ENCODE measurements at regions not wholly inside any gene's neighbourhood (a gene's known extent, or its start where the extent isn't known, plus 50 kb on each side); places are given as distances from the start of the nearest gene placed in this dataset.
"Not testable (repeated sequence)": the region's sequence is repeated elsewhere in the genome, so short reads cannot be mapped to it uniquely, and the experiment has no call there.

DNA sequence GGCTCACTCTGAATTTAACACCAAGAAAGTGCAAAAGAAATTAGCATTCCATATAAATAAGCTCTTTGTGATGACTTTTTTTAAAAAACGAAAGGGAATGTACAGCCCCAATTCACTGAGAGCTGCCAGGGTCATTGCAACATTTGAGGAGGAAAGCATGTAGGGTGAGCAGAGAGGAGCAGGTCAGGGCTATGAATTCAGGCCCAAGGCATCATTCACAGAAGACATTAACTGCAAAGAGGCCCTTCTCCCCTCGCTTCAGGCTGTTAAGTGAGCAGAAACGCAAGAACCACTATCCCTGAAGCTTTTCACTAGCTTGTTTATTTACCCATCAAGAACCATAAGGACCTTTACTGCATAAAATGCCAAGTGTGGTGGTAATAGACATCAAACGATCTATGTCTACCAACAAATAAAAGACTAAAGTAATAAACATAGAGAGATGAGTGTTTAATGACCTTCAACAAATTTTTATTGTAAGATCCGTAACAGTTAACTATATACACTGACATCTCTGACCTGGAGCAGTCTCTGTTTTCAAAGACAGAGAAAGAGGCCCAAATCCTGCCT lies 333.1 kb upstream of the HNRNPA3 start:
- DNase-seq (ENCODE audit: low read depth in 4 of 4, low spot score in 3 of 4) = no peak

DNA sequence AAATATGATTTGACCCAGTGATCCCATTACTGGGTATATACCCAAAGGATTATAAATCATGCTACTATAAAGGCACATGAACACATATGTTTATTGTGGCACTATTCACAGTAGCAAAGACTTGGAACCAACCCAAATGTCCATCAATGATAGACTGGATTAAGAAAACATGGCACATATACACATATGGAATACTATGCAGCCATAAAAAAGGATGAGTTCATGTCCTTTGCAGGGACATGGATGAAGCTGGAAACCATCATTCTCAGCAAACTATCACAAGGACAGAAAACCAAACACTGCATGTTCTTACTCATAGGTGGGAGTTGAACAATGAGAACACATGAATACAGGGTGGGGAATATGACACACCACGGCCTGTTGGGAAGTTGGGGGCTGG lies 330.5 kb upstream of the HNRNPA3 start:
- DNase-seq (ENCODE audit: low read depth in 4 of 4, low spot score in 3 of 4) = not testable (repeated sequence)

DNA sequence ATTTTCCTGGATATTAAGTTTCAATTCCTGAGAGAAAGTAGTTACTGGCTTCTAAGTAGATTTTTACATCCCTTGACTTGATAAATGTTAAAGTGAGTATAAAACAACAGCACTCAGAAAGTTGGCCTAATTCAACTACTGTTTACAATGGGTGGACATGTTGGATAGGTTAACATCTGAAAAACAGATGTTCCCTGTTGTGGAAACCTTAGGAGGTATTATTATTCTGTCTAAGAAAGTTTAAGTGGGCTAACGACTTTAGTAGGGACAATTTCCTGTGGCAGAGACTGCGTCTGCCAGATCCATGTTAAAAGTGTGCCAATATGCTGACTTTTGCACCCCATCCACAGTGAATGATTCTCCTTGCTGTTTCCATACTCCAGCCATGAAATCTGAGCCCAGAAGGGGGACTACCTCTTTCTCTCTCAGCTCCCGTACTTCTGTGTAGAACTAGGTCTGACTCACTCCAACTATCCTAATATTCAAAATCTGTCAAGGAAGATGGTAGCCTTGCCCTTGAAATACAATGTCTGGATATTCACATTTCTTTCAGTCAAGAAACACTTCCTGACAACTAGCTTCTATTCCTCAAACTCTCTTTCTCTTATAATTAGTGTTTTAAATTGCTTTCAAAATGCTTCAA lies 327.5 kb upstream of the HNRNPA3 start:
- no peak for DNase-seq (ENCODE audit: low read depth in 4 of 4, low spot score in 3 of 4)

DNA sequence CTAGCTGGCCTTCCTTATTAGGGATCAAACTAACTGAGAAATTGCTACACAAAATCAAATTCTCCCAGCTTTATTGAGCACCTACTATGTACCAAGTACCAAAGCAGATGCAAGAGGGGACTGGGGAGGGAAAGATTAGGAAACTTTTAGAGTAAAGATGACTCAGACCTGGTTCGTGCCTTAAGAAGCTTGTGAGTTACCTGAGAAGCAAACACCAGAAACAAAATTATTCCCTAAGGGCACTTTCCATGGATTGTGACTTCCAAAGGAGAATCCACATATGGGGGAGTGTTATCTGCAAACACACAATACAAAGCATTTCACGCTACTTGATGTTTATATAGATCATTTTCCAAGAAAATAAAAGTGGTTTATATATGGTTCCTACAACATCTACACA lies 326.9 kb upstream of the HNRNPA3 start:
- DNase-seq (ENCODE audit: low read depth in 4 of 4, low spot score in 3 of 4) = no peak

DNA sequence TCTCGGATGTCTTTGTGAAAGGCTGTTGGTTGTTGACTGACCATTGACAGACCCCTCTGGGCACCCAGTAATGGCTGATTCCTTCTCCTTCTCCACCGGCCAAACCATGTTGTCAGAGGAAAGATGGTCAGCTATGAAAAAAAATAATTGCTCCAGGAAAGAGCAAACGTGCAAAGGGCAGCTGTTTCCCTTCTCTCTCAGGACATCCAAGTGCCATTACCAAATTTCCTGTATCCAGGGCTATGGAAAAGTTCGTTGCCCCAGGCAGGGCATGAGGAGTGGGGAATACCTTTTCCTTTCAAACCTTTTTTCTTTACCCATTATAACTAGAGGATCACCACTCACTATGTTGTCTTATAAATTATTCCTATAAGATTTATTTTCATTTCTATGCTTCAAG lies 321.5 kb upstream of the HNRNPA3 start:
- DNase-seq (ENCODE audit: low read depth in 4 of 4, low spot score in 3 of 4) = no peak

DNA sequence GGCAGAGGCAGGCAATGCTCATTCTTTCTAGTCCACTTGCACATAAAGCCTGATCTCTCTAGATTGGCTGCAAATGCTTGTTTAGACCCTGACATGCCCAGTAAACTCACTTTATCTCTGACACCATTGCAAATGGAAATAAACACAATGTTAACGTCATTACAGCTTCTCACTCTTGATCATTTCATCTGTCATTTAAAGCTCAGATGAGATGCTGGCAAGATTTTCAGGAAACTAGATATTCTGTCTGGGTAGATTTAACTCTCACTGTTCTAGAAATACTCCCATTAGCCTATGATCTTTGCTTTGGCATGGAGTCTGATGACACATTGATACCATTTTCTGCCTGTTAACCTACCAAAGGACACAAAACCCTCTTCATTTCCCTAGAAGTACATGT lies 320.7 kb upstream of the HNRNPA3 start:
- no peak for DNase-seq (ENCODE audit: low read depth in 4 of 4, low spot score in 3 of 4)

DNA sequence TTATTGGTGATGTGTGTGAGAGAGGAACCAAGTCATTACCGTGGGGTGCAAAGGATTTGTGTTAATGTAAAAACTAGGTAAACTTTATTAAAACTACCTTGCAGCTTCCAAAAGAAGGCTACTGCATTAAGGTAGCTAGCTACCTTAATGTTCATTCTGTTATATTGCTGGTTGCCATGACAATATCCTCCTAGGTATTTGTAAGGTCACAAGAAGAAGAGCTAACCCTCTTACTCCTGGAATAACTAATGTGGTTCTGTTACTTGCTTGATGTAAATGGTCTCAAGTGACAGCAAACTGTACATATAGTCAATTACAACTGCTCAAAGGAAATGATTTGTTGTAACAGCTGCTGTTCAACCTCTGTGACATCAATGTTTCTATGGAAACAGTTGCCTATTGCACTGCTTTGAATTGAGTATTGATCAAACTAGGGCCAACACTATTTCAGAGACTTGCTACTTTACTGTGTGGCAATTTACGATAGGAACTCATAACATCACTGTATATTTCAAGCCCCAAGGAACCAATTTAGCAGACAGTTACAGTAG lies 319.8 kb upstream of the HNRNPA3 start:
- no peak for DNase-seq (ENCODE audit: low read depth in 4 of 4, low spot score in 3 of 4)

DNA sequence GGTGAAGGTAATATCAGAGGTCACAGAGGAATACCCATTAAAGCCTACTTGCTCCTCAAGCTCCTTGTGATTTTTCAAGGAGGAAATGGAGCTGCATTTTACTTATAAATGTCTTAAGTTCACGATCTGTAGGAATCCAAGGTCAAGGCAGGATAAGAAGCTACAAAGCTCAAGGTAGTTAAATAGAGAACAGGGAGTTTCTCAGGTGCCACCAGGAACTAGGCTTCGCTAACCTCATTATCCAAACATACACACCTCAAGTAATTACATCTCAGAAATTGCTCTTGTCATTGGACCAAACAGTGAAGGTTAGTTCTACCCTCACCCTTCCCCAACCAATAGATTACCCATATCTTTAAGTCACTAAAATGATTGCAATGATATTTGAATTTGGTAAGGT lies 317.4 kb upstream of the HNRNPA3 start:
- DNase-seq (ENCODE audit: low read depth in 4 of 4, low spot score in 3 of 4) = no peak

DNA sequence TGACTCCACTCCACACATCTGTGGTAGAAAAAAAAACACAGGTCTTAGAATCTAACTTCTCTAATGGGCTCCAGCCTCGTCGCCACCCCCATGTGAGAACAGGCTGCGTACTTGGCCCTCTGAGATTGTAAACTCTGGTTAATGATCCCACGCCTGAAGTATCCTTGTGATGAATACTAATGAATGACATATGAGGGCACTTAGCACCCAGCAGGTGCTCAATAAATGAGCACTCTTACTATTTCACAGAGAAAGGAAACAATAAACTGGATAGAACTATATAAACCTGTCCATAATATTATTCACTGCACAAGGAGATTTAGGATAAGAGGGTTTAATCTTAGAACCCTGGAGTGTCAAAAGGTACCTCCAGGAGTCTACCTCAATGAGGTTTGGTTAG lies 310.1 kb upstream of the HNRNPA3 start:
- no peak for DNase-seq (ENCODE audit: low read depth in 4 of 4, low spot score in 3 of 4)

DNA sequence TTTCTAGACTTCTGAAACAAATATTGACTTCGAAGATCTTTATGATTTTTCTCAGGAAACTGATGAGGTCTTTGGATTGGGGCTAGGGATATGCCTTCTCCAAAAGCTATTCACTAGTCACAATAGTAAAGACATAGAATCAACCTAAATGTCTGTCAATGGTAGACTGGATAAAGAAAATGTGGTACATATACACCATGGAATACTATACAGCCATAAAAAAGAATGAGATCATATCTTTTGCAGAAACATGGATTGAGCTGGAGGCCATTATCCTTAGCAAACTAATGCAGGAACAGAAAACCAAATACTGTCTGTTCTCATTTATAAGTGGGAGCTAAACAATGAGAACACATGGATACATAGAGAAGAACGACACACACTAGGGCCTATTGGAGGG lies 308.5 kb upstream of the HNRNPA3 start:
- not testable (repeated sequence) for DNase-seq (ENCODE audit: low read depth in 4 of 4, low spot score in 3 of 4)

DNA sequence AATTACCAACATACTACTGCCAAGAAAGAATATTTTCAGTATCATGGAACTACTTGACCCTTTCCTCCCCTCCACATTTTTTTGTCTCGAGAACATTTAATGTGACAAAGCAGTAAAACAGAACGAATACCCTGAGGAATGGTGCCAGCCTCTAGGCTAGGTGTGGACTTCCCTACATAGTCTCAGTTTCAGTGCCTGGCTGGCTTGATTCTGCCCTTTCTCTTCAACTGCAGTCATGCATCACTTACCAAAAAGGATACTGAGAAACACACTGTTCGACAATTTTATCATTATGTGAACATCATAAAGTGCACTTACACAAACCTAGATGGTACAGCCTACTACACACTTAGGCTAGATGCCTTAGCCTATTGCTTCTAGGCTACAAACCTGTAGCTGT lies 305.3 kb upstream of the HNRNPA3 start:
- no peak for DNase-seq (ENCODE audit: low read depth in 4 of 4, low spot score in 3 of 4)

DNA sequence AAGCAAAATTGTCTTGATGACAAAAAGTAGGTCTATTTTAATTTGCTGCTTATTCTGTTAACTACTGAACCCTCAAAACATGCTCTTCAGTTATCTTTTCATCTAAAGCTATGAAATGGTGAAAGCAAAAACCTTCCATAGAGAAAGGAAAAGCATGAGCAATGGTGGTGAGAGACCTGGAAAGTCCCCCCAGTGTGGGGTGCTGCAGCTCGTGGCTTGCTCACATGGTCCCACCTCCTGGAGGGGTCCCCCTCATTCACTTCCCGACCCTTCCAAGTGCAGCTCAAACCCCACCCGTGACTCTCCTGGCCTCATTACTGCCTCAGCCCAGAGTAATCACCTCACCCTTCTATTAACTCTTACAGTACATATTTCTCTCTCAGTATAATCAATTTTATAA lies 301.8 kb upstream of the HNRNPA3 start:
- no peak for DNase-seq (ENCODE audit: low read depth in 4 of 4, low spot score in 3 of 4)

DNA sequence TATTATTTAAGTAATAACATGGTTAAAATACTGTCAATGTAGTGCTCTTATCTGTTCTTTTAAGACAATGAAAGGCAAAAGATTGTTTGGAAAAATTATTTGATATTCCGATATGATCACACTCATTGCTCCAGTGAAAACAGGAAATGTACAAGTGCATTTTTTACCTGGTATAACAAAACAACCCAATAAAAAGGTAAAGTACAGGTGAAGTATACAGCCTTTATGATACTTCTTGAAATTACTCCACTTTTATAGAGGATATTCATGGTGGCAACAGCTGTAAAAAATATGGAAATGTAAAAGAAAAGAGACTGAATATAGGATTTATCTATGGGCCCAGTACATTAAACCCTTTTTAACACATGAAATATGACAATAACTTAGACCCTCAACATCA lies 298.6 kb upstream of the HNRNPA3 start:
- no peak for DNase-seq (ENCODE audit: low read depth in 4 of 4, low spot score in 3 of 4)

DNA sequence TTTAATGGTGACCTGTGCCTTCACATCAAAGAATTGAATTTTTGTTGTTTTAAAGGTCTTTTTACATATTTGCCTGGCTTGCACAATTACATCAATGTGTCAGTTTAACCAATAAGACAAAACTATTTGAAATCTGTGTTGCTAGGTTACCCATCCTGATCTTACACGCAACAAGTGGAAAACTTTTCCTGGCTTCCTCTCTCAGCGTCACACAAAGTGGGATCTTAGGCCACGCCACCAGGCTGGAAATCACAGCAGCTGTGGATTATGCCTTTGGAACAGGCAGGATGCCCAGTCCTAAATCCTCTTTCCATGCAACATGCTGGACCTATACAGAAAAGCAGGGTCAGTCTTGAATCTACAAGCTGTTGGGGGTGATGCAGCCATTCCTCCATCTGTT lies 298.2 kb upstream of the HNRNPA3 start:
- DNase-seq (ENCODE audit: low read depth in 4 of 4, low spot score in 3 of 4) = no peak

DNA sequence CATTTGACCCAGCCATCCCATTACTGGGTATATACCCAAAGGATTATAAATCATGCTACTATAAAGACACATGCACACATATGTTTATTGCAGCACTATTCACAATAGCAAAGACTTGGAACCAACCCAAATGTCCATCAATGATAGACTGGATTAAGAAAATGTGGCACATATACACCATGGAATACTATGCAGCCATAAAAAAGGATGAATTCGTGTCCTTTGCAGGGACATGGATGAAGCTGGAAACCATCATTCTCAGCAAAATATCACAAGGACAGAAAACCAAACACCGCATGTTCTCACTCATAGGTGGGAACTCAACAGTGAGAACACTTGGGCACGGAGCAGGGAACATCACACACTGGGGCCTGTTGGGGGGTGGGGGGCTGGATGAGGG lies 290.0 kb upstream of the HNRNPA3 start:
- DNase-seq (ENCODE audit: low read depth in 4 of 4, low spot score in 3 of 4) = not testable (repeated sequence)

DNA sequence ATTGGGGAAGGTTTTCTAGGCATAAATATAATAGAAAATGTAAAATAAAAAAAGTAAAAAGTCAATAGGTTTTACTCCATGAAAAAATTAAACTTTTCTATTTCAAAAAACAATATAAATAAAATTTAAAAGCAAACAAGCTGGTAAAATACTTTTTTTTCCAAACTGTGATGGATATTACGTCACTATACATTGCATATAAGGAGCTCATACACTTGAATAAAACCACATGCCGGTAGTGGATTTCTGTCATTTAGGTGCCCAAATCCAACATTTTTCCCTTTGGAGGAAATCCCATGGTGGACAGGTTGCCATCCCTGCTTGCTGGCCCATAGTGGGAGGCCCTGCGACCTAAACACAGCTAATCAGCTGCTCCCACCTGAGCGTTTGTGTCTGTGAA lies 289.4 kb upstream of the HNRNPA3 start:
- no peak for DNase-seq (ENCODE audit: low read depth in 4 of 4, low spot score in 3 of 4)

DNA sequence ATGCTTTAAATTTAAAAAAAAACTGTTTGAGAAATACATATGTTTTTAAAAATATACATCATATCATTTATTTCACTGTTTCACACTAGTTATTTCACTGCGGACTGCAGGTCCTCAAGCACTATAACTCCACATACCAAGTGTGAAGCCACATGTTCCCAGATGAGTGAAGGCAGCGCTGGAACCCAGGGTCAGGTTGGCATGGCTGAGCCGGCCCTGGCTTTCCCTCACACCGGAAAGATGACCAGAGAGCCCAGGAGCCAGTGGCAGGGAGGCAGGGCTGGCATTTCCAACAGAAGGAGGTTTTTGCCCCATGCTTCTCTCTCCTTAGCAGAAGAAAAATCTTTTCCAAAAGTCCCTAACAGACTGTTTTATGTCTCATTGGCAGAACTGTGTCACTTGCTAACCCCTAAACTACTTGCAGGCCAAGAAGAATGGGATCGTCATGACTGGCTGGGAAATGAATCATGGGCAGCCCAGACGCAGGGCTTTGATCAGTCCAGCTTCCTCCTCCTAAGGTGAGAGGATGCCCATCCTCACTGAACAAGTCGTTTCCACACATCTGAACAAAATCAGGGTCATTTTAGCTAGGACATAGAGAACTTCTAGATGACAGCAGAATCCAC lies 287.6 kb upstream of the HNRNPA3 start:
- no peak for DNase-seq (ENCODE audit: low read depth in 4 of 4, low spot score in 3 of 4)

DNA sequence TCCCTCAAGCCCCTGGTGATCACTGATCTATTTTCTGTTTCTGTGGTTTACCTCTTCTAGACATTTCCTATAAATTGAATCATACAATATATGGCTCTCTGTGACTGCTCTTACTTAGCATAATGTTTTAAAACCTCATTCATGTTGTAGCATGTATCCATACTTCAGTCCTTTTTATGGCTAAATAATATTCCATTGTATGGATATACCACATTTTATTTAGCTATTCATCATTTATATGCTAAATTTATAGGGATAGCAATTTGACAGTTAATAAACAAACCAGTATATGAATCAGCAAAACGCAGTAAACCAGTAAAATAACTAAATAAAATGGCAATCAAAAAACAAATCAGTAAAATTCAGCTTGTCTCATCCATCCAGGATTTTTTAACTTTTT lies 286.1 kb upstream of the HNRNPA3 start:
- no peak for DNase-seq (ENCODE audit: low read depth in 4 of 4, low spot score in 3 of 4)

DNA sequence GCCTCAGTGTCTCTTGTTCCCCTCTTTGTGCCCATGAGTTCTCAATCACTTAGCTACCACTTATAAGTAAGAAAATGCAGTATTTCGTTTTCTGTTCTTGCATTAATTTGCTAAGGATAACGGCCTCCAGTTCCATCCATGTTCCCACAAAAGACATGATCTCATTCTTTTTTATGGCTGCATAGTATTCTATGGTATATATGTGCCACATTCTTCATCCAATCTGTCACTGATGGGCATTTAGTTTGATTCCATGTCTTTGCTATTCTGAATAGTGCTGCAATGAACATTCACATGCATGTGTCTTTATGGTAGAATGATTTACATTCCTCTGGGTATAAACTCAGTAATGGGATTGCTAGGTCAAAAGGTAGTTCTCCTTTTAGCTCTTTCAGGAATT lies 283.2 kb upstream of the HNRNPA3 start:
- DNase-seq (ENCODE audit: low read depth in 4 of 4, low spot score in 3 of 4) = not testable (repeated sequence)

DNA sequence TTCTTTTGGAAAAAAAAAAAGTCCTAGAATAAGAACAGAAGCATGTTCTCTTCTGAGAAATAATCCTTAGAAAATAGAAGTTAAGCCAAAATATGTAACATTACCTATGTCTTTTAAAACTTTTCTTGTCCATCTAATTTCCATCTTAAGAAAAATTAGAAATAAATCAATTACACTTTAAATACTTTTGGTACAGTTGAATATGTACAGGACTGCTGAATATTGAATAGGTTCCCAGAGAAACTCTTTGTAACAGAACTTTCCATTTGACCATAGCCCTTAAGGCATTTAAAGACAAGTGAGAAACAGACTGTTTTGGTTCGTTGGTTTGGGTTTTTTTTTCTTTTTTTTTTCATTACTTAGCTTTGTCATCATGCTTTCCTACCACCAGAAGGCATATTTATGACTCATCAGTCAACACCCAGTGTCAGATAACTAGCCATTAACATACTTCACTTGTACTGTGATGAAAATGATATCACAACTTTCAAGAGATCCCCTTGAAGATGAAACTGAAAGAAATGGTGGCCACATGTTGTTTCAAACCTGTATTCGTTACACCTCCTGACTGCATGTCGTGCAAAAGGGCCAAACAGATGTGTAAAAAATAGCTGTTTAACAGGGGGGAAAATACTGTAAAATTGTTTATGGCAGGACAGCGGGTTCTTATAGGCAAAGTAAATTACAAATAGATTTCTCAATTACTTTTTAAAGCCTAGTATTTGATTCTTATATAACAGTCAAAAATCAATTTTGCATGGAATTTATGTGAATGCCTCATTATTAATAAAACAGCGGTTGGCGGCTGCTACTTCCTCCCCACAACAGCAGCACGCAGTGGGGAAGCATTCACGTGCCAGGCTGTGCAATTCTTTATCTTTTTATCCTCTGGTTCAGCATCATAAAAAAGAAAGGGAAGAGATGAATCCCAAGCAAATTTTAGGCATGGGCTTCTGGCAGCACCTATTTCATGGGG lies 280.7 kb upstream of the HNRNPA3 start:
- no peak for DNase-seq (ENCODE audit: low read depth in 4 of 4, low spot score in 3 of 4)

DNA sequence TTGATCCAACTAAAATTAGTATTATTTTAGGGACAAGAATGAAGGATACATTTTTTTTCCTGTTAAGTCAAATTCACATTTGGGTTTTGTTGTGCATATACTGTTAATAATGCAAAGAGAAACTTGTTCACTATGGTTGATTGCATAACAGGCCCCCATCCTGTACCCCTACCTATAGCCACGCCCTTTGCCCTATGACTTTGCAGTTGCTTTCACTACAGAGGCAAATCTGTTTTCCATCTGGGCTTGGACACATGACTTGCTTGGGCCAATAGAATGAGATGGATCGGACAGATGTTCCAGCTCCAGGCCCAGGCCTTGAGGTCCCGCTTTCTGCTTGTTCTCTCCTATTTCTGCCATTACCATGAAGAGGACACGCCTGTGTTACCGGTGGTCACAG lies 278.5 kb upstream of the HNRNPA3 start:
- no peak for DNase-seq (ENCODE audit: low read depth in 4 of 4, low spot score in 3 of 4)
